ENCODE measurements at regions not wholly inside any gene's neighbourhood (a gene's known extent, or its start where the extent isn't known, plus 50 kb on each side); places are given as distances from the start of the nearest gene placed in this dataset.

DNA sequence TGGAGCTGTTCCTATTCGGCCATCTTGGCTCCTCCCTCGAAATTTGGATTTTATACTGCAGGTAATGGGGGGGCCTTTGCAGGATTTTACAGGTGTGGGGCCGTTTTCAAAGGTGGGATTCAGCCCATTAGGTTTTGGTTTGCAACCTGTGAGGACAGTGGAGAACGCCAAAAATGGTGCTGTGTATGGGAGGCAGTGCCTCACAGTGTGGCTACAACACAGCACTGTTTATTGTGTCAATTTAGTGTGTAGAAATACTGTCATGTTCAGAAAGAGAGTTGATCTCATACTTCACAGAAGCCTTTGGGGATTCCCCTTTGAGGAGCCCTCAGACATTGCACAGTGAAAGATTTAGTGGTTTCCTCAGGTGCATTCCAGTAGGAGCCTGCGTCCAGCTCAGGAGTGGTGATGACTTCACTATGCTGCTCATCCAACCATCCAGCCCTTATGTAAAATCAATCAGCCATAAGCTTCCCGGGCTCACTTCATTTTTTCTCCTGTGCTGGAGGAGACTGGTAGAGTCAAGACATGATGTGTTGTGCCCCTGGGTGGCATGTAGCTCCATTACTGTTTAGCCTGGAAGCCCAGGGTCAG is 92.7 kb upstream of the PRMT8 start (continued):
- TF ChIP-seq, protein P1, sequence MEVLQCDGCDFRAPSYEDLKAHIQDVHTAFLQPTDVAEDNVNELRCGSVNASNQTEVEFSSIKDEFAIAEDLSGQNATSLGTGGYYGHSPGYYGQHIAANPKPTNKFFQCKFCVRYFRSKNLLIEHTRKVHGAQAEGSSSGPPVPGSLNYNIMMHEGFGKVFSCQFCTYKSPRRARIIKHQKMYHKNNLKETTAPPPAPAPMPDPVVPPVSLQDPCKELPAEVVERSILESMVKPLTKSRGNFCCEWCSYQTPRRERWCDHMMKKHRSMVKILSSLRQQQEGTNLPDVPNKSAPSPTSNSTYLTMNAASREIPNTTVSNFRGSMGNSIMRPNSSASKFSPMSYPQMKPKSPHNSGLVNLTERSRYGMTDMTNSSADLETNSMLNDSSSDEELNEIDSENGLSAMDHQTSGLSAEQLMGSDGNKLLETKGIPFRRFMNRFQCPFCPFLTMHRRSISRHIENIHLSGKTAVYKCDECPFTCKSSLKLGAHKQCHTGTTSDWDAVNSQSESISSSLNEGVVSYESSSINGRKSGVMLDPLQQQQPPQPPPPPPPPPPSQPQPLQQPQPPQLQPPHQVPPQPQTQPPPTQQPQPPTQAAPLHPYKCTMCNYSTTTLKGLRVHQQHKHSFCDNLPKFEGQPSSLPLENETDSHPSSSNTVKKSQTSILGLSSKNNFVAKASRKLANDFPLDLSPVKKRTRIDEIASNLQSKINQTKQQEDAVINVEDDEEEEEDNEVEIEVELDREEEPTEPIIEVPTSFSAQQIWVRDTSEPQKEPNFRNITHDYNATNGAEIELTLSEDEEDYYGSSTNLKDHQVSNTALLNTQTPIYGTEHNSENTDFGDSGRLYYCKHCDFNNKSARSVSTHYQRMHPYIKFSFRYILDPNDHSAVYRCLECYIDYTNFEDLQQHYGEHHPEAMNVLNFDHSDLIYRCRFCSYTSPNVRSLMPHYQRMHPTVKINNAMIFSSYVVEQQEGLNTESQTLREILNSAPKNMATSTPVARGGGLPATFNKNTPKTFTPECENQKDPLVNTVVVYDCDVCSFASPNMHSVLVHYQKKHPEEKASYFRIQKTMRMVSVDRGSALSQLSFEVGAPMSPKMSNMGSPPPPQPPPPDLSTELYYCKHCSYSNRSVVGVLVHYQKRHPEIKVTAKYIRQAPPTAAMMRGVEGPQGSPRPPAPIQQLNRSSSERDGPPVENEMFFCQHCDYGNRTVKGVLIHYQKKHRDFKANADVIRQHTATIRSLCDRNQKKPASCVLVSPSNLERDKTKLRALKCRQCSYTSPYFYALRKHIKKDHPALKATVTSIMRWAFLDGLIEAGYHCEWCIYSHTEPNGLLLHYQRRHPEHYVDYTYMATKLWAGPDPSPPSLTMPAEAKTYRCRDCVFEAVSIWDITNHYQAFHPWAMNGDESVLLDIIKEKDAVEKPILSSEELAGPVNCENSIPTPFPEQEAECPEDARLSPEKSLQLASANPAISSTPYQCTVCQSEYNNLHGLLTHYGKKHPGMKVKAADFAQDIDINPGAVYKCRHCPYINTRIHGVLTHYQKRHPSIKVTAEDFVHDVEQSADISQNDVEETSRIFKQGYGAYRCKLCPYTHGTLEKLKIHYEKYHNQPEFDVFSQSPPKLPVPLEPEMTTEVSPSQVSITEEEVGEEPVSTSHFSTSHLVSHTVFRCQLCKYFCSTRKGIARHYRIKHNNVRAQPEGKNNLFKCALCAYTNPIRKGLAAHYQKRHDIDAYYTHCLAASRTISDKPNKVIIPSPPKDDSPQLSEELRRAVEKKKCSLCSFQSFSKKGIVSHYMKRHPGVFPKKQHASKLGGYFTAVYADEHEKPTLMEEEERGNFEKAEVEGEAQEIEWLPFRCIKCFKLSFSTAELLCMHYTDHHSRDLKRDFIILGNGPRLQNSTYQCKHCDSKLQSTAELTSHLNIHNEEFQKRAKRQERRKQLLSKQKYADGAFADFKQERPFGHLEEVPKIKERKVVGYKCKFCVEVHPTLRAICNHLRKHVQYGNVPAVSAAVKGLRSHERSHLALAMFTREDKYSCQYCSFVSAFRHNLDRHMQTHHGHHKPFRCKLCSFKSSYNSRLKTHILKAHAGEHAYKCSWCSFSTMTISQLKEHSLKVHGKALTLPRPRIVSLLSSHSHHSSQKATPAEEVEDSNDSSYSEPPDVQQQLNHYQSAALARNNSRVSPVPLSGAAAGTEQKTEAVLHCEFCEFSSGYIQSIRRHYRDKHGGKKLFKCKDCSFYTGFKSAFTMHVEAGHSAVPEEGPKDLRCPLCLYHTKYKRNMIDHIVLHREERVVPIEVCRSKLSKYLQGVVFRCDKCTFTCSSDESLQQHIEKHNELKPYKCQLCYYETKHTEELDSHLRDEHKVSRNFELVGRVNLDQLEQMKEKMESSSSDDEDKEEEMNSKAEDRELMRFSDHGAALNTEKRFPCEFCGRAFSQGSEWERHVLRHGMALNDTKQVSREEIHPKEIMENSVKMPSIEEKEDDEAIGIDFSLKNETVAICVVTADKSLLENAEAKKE (CRISPR knock-in tag; IDR thresholded peaks at IDR 0.05), result no peak
- no peak for TF ChIP-seq STAT1 (IDR thresholded peaks at IDR 0.05; ENCODE audit: unreplicated experiment)

DNA sequence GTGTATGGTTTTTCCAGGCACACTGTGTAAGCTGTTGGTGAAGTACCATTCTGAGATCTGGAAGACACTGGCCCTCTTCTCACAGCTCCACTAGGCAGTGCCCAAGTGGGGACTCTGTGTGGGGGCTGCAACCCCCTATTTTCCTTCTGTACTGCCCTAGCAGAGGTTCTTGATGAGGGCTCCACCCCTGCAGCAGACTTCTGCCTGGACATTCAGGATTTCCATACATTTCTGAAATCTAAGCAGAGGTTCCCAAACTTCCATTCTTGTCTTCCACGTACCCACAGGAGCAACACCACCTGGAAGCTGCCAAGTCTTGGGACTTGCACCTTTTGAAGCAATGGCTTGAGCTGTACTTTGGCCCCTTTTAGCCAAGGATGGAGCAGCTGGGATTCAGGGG is 85.2 kb upstream of the PRMT8 start:
- Mint-ChIP-seq H3K27ac (no peak overlapping the region), H3K9me3 (peaks cover 58% of the 10 kb centered on the region), H3K4me1 (no peaks in the 10 kb centered on the region)

More for the DNA sequence above, 85.2 kb upstream of the PRMT8 start:
- Histone ChIP-seq H3K4me2 (no peak overlapping the region), H3K27me3 (ENCODE audit: insufficient read depth) (no peaks in the 10 kb centered on the region), H3K4me1 (ENCODE audit: insufficient read depth) (no peaks in the 10 kb centered on the region), H3K27ac (ENCODE audit: low read depth) (no peak overlapping the region), H4K20me1 (replicated peaks; ENCODE audit: insufficient read depth) (no peaks in the 10 kb centered on the region), H3K36me3 (ENCODE audit: insufficient read depth) (peaks cover 8% of the 10 kb centered on the region; the same call in 1 of the 2 replicates), H2AFZ (no peak overlapping the region), H3K9me2 (ENCODE audit: insufficient read depth) (no peaks in the 10 kb centered on the region), H3K79me2 (replicated peaks; ENCODE audit: insufficient read depth) (no peaks in the 10 kb centered on the region), H3F3A (replicated peaks; ENCODE audit: low read depth) (no peaks in the 10 kb centered on the region), H3K4me3 (no peak overlapping the region)
- Mint-ChIP-seq H3K4me3 (no peak overlapping the region), H3K27me3 (ENCODE audit: insufficient read depth, low read depth, poor library complexity) (peaks cover 9% of the 10 kb centered on the region), H3K36me3 (ENCODE audit: low read depth) (peaks cover 29% of the 10 kb centered on the region)
- TF ChIP-seq, protein P2, sequence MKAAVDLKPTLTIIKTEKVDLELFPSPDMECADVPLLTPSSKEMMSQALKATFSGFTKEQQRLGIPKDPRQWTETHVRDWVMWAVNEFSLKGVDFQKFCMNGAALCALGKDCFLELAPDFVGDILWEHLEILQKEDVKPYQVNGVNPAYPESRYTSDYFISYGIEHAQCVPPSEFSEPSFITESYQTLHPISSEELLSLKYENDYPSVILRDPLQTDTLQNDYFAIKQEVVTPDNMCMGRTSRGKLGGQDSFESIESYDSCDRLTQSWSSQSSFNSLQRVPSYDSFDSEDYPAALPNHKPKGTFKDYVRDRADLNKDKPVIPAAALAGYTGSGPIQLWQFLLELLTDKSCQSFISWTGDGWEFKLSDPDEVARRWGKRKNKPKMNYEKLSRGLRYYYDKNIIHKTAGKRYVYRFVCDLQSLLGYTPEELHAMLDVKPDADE (IDR thresholded peaks at IDR 0.05), result no peak
- TF ChIP-seq EZH2phosphoT487 (IDR thresholded peaks at IDR 0.05; ENCODE audit: unreplicated experiment), result no peak
- no peak for TF ChIP-seq POLR2AphosphoS5 (IDR thresholded peaks at IDR 0.05; ENCODE audit: low read depth)
- ATAC-seq, result no peak
- no peak for DNase-seq (ENCODE audit: low spot score)

Data from GM23338 (cell line).